ENCODE measurements at regions not wholly inside any gene's neighbourhood (a gene's known extent, or its start where the extent isn't known, plus 50 kb on each side); places are given as distances from the start of the nearest gene placed in this dataset.

DNA sequence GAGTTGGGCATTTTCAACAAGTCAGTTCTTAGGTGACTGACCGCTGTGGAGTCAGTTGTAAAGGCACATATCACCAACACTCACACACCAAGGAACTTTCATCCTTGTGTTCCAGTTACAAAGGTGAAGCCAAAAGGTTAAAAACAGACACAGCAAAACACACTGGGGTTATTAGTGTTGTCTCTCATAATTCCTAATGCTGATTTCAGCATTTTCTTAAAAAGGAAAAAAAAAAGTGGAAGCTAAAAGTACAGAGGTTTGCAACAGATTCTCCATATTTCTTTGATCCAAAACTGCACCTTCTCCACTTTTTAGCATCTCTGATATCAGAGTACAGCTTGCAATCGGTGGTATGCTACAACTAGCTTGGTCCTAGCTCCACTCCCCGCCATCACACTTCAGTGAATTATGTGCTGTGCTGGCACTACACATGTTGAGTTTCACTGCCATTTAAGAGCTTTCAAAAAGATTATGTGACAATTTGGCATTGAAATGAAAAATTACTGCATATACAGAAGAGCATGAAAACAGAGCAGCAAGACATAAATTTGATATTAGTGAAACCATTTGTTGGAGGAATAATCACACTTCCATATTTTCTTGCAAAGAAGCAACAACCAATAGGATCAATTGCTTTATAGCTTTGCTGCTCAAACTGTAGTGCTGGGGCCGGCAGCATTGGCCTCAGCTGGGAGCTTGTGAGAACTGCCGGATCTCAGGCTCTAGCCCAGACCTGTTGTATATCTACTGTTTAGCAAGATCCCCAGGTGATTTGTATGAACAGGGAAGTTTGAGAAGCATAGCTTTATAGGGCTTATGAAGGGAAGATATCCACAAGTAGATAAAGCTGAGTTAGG, 62.3 kb upstream of the DAPL1 start:
- DNase-seq, result no peak

DNA sequence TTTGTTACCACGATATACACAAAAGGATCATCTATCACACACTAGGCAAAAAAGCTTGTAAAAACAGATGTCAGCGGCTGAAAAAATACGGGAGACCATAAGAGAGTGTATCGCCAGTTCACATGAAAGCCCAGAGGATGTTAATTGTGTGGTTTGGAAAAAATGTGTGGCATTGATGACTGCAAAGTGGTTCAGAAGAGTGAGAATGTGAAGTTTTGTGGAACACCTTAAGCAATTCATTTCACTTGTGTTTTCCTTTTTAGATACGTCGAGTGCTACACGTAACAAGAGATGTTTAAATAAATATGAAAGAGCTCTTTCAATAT, 61.7 kb upstream of the DAPL1 start:
- DNase-seq, result no peak

DNA sequence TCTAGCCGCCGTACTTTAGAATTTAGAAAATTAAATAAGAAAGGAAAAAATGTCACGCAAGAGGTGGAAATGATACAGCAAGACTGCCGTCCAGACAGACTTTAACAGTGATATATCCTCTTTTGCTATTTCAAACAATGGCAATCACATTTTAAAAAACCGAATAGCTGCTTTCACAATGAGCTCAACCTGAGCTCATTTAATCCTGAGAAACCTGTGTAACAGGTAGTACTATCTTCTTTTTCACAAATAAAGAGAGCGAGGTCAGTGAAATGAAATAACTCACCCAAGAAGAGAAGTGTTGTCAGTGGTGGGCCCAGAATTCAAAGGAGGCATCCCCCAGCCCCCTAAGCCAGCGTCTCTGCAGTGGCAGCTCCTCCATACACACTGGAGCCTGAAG, 60.7 kb upstream of the DAPL1 start:
- DNase-seq, result no peak

DNA sequence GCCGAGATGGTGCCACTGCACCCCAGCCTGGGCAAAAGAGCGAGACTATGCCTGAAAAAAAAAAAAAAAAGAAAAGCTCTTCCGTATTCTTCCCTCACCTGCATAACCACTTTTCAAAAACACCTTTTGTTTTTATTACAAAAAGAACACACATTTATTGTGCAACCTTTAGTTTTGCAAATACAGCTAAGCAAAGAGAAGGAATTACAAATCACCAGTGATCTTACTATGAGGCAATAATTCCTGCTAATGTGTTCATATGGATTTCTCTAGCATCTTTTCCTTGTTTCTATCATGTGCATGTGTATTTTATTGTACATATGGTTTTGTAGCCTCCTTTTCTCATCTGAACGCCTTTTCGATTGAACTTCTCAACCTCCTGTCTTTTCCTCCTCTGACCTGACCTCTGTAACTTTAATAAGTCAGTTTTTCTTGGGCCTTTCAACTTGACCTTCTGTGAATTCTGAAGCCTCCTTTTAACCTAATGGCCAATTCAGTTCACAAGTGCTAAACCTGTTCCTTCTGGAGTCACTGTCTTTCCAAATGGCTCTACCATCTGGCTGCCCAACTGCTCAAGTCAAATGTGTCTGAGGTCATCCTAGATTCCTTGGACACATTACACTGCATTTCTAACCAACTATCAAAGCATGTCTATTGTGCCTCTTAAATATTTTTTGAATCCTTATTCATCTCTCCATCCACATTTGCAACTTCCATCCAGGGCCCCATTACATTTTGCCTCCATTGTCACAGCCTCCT, 59.1 kb upstream of the DAPL1 start:
- DNase-seq, result no peak

DNA sequence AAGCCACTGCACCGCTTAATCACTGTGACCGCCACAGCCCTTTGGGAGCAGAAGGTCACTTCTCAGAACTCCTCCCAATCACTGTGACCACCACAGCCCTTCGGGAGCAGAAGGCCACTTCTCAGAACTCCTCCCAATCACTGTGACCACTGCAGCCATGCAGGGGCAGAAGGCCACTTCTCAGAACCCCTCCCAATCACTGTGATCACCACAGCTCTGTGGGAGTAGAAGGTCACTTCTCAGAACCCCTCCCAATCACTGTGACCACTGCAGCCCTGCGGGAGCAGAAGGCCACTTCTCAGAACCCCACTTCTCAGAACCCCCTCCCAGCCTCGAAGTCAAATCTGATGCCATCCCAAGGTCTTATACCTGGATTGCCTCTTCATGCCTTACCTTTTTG, 56.8 kb upstream of the DAPL1 start:
- no peak for DNase-seq

DNA sequence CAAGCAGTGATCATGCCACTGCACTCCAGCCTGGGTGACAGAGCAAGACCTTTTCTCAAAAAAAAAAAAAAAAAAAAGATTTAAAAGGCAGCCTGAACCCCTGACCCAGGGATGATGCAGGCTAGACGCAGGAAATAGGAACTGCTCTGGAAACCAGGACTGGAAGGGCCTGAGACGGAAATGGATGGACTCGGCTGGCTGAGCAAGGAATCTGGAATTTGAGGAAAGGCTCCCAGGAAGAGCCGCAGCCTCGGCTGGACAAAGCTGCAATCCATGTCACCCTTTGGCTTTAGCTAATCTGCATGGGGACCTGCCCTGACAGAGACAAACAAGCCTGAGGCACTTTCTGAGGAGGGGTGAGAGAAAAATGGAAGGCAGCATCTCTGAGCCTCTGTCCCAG, 55.0 kb upstream of the DAPL1 start:
- no peak for DNase-seq

DNA sequence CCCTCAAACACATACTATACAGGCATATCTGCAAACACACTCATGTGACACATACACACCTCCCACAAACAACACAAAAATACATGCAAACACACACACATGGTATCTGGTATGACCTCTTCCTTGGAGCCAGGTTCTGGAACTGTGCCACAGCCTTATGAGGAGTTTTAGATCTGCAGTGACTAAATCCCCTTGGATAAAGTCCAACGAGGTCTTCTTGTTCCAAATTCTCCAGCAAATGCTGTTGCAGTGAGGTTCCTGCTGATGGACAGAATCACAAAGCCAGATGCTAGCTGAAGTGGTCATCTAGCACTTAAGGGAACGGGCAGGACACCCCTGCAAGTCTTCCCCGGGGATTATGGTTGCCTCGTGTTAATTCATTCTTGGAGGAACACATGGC, 54.5 kb upstream of the DAPL1 start:
- DNase-seq, result peak; percentile 64

DNA sequence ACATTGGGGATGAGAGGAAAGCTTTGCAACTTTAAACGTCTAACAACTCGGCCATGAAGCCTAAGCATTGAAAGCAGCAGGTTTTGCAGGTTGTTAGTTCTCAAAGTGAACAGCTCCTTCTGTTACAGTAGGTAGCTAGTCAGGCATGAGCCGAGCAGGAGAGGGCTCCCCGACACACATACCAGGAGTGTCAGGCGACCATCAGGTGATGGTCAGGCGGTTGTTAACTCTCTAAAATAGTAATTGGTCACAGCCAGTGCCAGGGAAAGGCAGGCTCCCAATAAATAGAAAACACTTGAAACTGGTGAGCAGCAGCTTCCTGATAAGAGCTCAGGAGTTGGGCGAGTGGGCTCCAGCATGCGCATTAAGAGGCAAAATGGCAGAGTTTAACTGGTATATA, 53.5 kb upstream of the DAPL1 start:
- no peak for DNase-seq

DNA sequence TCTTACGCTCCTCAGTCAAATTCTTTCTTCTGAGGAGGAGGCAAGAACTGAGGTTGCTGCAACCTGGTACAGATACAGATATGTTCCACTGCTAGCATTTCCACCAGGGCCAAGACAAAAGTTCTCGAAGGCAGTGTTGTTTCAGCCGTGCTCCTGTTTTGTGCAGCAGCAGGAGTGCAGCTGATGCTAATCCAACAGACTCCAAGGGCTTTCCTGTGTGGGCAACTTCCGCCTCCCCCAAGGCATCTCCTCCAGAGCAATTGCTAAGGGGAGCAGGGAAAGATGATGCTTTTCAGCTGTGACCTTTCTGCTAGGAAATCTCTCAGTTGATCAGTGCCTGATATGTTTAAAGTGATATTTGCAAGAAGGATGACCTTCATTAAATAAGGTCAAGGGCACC, 52.6 kb upstream of the DAPL1 start:
- DNase-seq, result no peak

DNA sequence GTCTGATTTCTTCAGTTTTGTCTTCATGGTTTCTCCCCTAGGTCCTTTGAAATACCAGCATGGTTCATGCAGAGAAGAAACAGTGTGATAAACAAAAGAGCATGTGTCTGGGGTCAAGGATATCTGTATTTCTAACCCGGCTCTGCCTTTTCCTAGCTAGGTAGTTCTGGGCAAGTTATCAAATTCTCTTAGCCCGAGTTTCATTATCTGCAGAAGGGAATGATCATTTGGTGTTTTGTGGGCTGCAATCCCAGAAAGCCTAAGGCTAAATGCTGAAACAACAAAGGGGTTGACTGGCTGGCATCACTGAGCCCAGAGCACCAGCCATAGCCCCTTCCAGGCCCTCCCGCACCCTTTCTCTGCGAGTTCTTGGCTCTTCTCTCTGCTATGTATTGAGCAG, 51.7 kb upstream of the DAPL1 start:
- DNase-seq, result no peak

DNA sequence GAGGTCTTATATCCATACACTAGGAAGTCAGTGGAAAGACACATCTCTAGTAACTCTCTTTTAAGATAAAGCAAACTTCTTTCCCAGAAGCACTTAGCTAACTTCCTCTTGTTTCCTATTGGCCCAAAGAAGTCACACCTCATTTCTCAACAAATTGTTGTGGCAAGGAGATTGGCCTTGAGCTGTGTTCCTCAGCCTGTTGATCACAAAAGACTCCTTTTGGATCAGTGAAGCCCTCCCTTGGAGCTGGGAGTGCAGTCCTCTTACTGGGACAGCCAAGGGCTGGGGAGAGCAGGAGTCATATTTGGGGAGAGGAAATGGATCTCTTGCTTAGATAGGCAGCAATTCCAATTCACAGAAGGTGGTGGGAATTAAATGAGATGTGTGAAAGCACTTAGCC, 51.2 kb upstream of the DAPL1 start:
- DNase-seq, result no peak

DNA sequence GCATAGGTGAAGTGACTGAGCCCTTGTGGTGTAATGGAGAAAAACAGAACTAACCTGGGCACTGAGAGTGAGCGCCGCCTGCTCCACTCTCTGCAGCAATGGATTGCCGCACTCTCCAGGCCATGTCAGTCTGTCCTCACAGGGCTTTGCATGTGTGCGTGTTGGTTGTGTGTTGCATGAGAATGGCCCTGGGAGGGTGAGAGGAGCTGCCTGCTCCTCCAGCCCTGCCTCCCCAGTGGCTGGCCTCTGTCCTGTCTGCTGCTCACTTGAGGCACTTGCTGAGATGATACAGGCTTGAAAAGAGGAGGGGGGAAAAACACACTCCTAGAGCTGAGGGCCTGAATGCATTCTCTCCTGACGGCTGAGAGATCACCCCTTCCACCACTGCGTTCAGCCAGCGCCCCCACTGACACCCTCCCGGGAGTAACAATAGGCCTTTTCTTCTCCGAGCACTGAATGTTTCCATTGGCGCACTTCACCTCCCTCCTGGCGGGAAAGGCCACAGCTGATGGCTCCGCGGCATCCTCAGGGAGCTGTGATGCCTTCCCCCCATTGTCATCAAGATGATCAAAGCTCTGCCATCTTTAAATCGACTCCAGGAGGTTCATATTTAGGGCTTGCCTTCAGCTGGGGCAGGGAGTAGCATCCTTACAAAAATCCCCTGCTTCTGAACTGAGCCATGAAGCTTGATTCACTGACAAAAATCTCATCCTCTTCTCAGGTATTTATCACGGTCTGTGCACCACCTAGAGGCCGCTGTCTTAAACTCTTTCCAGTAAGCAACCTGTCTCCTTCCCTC, 49.9 kb upstream of the DAPL1 start:
- DNase-seq, result no peak

Measured in NCI-H446 treated with DMSO at 0.1 percent for 48 hours (cell line).